ENCODE measurements at regions not wholly inside any gene's neighbourhood (a gene's known extent, or its start where the extent isn't known, plus 50 kb on each side); places are given as distances from the start of the nearest gene placed in this dataset.
"Not testable (repeated sequence)": the region's sequence is repeated elsewhere in the genome, so short reads cannot be mapped to it uniquely, and the experiment has no call there.

DNA sequence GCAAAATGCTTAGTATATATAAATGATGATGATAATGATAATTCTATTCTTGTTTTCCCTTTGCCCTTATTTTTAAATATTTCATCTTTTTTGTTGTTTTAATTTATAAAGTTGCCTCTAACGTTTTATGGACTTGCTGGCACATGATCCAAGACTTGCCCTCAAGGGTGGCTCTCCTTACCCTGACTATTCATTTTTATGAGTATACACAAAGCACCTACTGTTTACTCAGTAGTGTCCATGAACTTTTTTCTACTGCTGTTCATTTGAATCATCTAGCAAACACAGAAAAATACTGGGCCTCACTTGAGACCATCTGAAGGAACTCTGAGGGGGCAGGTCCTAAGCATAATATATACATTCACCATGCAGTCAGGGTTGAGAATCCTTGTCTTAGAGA, 276.2 kb downstream of the AACS start:
- no peak overlapping the region for H3K27ac ChIP-seq
- TF ChIP-seq, protein P1, sequence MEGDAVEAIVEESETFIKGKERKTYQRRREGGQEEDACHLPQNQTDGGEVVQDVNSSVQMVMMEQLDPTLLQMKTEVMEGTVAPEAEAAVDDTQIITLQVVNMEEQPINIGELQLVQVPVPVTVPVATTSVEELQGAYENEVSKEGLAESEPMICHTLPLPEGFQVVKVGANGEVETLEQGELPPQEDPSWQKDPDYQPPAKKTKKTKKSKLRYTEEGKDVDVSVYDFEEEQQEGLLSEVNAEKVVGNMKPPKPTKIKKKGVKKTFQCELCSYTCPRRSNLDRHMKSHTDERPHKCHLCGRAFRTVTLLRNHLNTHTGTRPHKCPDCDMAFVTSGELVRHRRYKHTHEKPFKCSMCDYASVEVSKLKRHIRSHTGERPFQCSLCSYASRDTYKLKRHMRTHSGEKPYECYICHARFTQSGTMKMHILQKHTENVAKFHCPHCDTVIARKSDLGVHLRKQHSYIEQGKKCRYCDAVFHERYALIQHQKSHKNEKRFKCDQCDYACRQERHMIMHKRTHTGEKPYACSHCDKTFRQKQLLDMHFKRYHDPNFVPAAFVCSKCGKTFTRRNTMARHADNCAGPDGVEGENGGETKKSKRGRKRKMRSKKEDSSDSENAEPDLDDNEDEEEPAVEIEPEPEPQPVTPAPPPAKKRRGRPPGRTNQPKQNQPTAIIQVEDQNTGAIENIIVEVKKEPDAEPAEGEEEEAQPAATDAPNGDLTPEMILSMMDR (conservative IDR thresholded peaks at IDR 0.05), result no peak
- TF ChIP-seq ZFX (IDR thresholded peaks at IDR 0.05), result no peak

DNA sequence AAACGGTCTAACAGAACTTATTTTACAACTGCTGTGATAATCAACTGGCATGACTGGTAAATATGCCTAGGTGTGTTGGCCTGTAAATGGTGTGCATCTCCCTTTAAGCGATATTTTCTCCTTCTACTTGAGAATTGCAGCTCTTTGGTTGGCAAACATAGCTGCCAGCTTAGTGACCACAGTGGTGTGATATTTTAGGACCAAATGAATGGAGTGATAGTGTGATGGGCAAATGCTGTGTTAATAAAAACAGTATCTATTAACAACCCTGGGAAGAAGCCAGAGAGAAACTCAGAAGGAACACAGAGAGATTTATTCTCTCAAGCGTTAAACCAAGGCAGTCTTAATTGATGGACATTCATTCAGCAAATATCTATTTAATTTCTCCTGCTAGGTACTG, 278.4 kb downstream of the AACS start:
- no peak overlapping the region for H3K27ac ChIP-seq
- no peak for TF ChIP-seq ZFX (IDR thresholded peaks at IDR 0.05)
- TF ChIP-seq, protein P1 (conservative IDR thresholded peaks at IDR 0.05), result no peak

DNA sequence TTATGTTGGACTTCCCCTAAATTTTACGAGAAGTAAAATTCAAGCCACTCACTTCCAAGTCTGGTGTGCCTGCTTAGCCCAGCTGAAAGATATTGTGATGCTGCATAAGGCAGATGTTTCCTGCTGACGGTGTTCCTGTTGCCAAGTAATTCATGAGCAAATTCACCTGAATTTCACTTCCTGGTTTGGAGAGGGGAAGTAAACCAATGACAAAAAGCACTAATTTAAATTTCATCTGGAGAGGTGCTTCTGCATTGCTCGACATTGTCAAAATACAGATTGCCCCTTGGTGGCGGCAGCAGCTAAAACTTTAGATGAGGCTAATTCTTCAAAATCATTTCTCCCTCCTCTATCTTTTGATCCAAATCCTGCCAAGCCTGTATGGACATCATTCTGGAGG, 281.1 kb downstream of the AACS start:
- H3K27ac ChIP-seq, result no peak overlapping the region

DNA sequence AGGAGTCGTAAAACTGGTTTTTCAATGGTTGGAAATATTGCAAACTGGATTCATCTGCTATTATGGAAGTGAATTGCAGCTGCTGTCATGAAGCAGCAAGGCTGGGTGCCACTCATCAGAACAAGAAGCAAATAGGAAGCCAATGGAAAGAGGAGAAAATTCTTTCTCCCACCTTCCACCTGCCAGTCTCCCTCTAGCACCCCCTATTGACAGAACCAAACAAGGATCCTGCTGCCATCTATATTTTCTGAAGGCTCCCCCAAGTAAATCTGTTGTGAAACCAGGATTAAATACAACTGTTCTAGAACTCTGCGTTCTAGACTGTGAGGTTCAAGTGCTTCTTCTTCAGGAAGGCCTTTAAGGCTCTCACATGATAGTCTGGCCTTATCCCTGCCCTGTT, 286.6 kb downstream of the AACS start:
- TF ChIP-seq ZFX (IDR thresholded peaks at IDR 0.05), result no peak
- TF ChIP-seq, protein P1 (conservative IDR thresholded peaks at IDR 0.05), result peak; percentile 13; the same call in 1 of the 2 replicates
- H3K27ac ChIP-seq, result no peak overlapping the region

More for the DNA sequence above, 281.1 kb downstream of the AACS start:
- TF ChIP-seq, protein P1 (conservative IDR thresholded peaks at IDR 0.05), result peak; percentile 21
- TF ChIP-seq ZFX (IDR thresholded peaks at IDR 0.05), result no peak

DNA sequence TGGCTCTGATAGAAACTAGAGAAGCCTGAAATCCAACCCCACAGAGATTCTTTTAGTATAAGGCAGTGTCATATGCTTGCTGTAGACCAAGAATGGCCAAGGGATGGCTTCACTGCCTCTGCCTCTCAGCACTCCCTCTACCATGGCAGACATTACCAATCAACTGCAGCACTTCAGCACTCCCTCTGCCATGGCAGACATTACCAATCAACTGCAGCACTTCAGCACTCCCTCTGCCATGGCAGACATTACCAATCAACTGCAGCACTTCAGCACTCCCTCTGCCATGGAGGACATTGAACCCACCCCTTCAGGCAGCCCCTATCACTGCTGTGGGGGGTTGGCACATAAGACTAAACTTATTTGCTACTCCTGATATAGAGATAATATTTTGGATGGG, 287.8 kb downstream of the AACS start:
- not testable (repeated sequence) for H3K27ac ChIP-seq

DNA sequence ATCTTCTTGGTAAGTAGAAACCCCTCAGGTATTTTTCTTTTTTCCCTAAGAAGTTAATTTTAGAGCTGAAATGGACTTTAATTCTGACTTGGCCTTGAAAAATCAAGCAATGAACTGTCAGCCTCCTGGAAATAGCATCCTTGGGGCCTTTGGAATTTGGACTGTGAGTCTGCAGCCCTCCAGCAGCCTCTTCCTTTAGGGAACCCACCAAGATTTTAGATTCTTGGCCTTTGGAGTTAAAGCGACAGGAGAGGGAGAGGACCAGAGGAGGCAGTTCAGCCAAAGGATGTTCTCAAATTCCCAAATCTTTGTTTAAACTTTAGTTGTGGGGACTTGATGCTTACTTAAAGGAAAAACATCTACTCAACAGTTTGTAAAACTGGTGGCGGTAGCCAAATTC, 288.6 kb downstream of the AACS start:
- no peak for TF ChIP-seq ZFX (IDR thresholded peaks at IDR 0.05)
- TF ChIP-seq, protein P1 (conservative IDR thresholded peaks at IDR 0.05), result no peak
- H3K27ac ChIP-seq, result no peak overlapping the region

DNA sequence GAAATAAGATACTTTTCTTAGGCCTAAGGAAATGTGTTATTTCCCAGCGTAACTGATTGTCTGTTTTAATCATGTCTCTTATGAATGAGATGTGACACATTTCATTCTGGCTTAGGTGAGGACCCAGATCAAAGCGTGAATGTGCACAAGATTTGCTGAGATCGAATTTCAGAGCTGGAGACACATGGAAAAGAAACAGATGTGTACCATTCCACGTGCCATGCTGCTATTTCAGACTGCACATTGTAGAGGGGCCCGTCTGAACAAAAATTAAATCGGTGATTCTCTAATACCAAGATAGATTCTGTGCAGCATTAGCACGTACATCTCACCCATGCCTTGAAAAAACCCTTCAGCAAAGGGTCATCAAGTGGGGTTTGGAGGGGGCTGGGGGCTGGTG, 290.4 kb downstream of the AACS start:
- no peak for TF ChIP-seq ZFX (IDR thresholded peaks at IDR 0.05)
- TF ChIP-seq, protein P1 (conservative IDR thresholded peaks at IDR 0.05), result no peak
- H3K27ac ChIP-seq, result no peak overlapping the region

DNA sequence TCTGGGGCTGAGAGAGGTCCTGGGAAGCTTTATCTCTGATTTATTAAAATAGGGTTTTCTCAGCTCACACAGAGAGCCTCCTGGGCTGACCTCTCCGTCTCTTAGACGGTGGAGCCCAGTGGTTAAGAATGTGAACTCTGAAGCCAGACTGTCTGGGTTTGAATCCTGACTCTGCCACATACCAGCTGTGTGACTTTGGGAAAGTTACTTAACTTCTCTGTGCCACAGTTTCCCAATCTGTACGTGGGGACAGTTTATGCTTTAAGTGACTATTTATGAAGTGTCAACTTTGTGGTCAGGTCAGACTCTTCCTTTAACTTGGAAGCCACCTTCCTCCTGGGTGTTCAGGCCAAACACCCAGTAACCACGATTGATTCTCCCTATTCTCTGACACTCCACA, 290.9 kb downstream of the AACS start:
- TF ChIP-seq ZFX (IDR thresholded peaks at IDR 0.05), result no peak
- TF ChIP-seq, protein P1 (conservative IDR thresholded peaks at IDR 0.05), result no peak
- no peak overlapping the region for H3K27ac ChIP-seq
